A549 (cell line): ENCODE measurements at regions not wholly inside any gene's neighbourhood (a gene's known extent, or its start where the extent isn't known, plus 50 kb on each side); places are given as distances from the start of the nearest gene placed in this dataset.

Experiments used
- ATAC-seq, 2 experiments: fragments of 200-7000 bp in 1 of 2; fragments of >200 bp in 1 of 2; cut with Nextera tagmentation in 1 of 2; cut with Tn5 transposase in 1 of 2; 3 replicates each; pipeline versions ENCODE4 v1.8.0 to v1.9.1; 2018 to 2020; ENCODE audit warnings: mild to moderate bottlenecking in 1 of 2, moderate library complexity in 1 of 2
- CTCF ChIA-PET: fragments of 300-600 bp; sonication (Branson Sonifier 250); formaldehyde crosslinking; extraction: SDS; loops from one replicate; lab custom pipeline; 2021; ENCODE audit warnings: antibody characterized with exemption, inconsistent platforms; lab: Yijun Ruan, JAX
- POLR2A ChIA-PET: fragments of 350-600 bp; formaldehyde crosslinking; extraction: SDS; loops from one replicate; lab custom pipeline; 2021; ENCODE audit warnings: antibody characterized with exemption, inconsistent platforms; lab: Yijun Ruan, JAX
- DNase-seq, 2 experiments: peaks; one replicate each; pipeline versions ENCODE4 v3.0.0 to v3.0.0-alpha.2; 2011 to 2016; ENCODE audit warnings: low read depth in 1 of 2, low spot score in 1 of 2
- FAIRE-seq: peaks from 2 replicates; lab custom pipeline; 2011; peaks lifted over from hg19 to GRCh38; lab: Jason Lieb, UNC
- H3K27ac ChIP-seq, 2 experiments: fragments of >200 bp; sonication (Bioruptor Twin); formaldehyde crosslinking; 3 replicates each; pipeline ENCODE4 v1.5.1; 2016 to 2017
- H3K4me1 ChIP-seq: fragments of >200 bp; sonication (Bioruptor Twin); formaldehyde crosslinking; 3 replicates; pipeline ENCODE4 v1.6.1; 2016
- H3K4me2 ChIP-seq: fragments of >200 bp; sonication (Bioruptor Twin); formaldehyde crosslinking; 3 replicates; pipeline ENCODE4 v1.6.1; 2016
- H3K4me3 ChIP-seq: fragments of >200 bp; sonication (Bioruptor Twin); formaldehyde crosslinking; 3 replicates; pipeline ENCODE4 v1.5.1; 2016
- H3K9me3 ChIP-seq: fragments of >200 bp; sonication (Bioruptor Twin); formaldehyde crosslinking; 3 replicates; pipeline ENCODE4 v1.6.1; 2016
- BCL3 ChIP-seq: fragments of >200 bp; sonication (Bioruptor Twin); formaldehyde crosslinking; IDR thresholded peaks from 3 replicates; pipeline ENCODE4 v1.6.1; 2016
- BHLHE40 ChIP-seq: IDR thresholded peaks from 2 replicates; pipeline ENCODE4 v1.6.1; 2012; ENCODE audit warnings: low read depth, low read length, inconsistent platforms
- CBX2 ChIP-seq: fragments of 200-600 bp; sonication (generic); IDR thresholded peaks from 2 replicates; pipeline ENCODE4 v1.6.1; 2016; ENCODE audit warnings: low read depth, mild to moderate bottlenecking, borderline replicate concordance
- CEBPB ChIP-seq, 2 experiments: fragments of >200 bp in 1 of 2; sonication (Bioruptor Twin) in 1 of 2; formaldehyde crosslinking in 1 of 2; IDR thresholded peaks; 2 replicates each; pipeline ENCODE4 v1.6.1; 2012 to 2016
- CHD2 ChIP-seq: fragments of 150-350 bp; IDR thresholded peaks from 2 replicates; pipeline ENCODE4 v1.6.1; 2014; ENCODE audit warnings: low read length; ENCODE audit not compliant: partially characterized antibody
- CHD4 ChIP-seq: fragments of 200-600 bp; sonication (generic); IDR thresholded peaks from 2 replicates; pipeline ENCODE4 v1.6.1; 2016; ENCODE audit warnings: antibody characterized with exemption, mild to moderate bottlenecking, borderline replicate concordance
- CTCF ChIP-seq: fragments of >200 bp; sonication (Bioruptor Twin); formaldehyde crosslinking; IDR thresholded peaks from 3 replicates; pipeline ENCODE4 v1.5.1; 2016
- EHF ChIP-seq: fragments of 250-450 bp; sonication (Bioruptor Pico); IDR thresholded peaks from 2 replicates; pipeline ENCODE4 v1.5.0; 2020; ENCODE audit warnings: mild to moderate bottlenecking
- EHMT2 ChIP-seq: fragments of 200-600 bp; sonication (generic); IDR thresholded peaks from 2 replicates; pipeline ENCODE4 v1.6.1; 2016; ENCODE audit warnings: antibody characterized with exemption, low read depth, mild to moderate bottlenecking, moderate library complexity
- FOSB ChIP-seq: fragments of 250-450 bp; sonication (Bioruptor Pico); IDR thresholded peaks from 2 replicates; pipeline ENCODE4 v1.5.0; 2020; ENCODE audit warnings: mild to moderate bottlenecking, moderate library complexity
- FOSL2 ChIP-seq, 2 experiments: fragments of 450-650 bp in 1 of 2; fragments of >200 bp in 1 of 2; sonication (Bioruptor Twin) in 1 of 2; formaldehyde crosslinking; IDR thresholded peaks; 2 replicates each; pipeline versions ENCODE4 v1.5.0 to v1.6.1; 2016 to 2020; ENCODE audit warnings: mild to moderate bottlenecking in 1 of 2, moderate library complexity in 1 of 2
- FOXS1 ChIP-seq: fragments of 250-450 bp; sonication (Bioruptor Pico); IDR thresholded peaks from 2 replicates; pipeline ENCODE4 v1.5.0; 2020; ENCODE audit warnings: mild to moderate bottlenecking, moderate library complexity
- GATA3 ChIP-seq: IDR thresholded peaks from 2 replicates; pipeline ENCODE4 v1.6.1; 2012; ENCODE audit warnings: borderline replicate concordance
- HDAC2 ChIP-seq: fragments of 200-600 bp; sonication (generic); IDR thresholded peaks from 2 replicates; pipeline ENCODE4 v1.6.1; 2016
- HES2 ChIP-seq: fragments of >200 bp; sonication (Bioruptor Twin); formaldehyde crosslinking; IDR thresholded peaks from 2 replicates; pipeline ENCODE4 v1.6.1; 2016
- HEYL ChIP-seq: fragments of 250-450 bp; sonication (Bioruptor Pico); IDR thresholded peaks from 2 replicates; pipeline ENCODE4 v1.8.0; 2021; ENCODE audit warnings: mild to moderate bottlenecking, moderate library complexity
- HOXB13 ChIP-seq: fragments of 250-450 bp; sonication (Bioruptor Pico); IDR thresholded peaks from 2 replicates; pipeline ENCODE4 v1.5.0; 2020; ENCODE audit warnings: low read depth, mild to moderate bottlenecking, moderate library complexity
- HOXB5 ChIP-seq: fragments of 250-450 bp; sonication (Bioruptor Pico); IDR thresholded peaks from 2 replicates; pipeline ENCODE4 v1.5.0; 2020; ENCODE audit warnings: mild to moderate bottlenecking, moderate library complexity
- JUN ChIP-seq, 2 experiments: fragments of >200 bp; sonication (Bioruptor Twin); formaldehyde crosslinking; IDR thresholded peaks; 2 replicates in 1 of 2; 3 replicates in 1 of 2; pipeline ENCODE4 v1.6.1; 2016 to 2017
- JUNB ChIP-seq: fragments of >200 bp; sonication (Bioruptor Twin); formaldehyde crosslinking; IDR thresholded peaks from 2 replicates; pipeline ENCODE4 v1.6.1; 2016
- KDM5A ChIP-seq: fragments of 200-600 bp; sonication (generic); IDR thresholded peaks from 2 replicates; pipeline ENCODE4 v1.6.1; 2016; ENCODE audit warnings: antibody characterized with exemption, mild to moderate bottlenecking
- MAZ ChIP-seq: fragments of 150-350 bp; IDR thresholded peaks from 2 replicates; pipeline ENCODE4 v1.6.1; 2014; ENCODE audit warnings: antibody characterized with exemption, low read depth, low read length, borderline replicate concordance
- MYC ChIP-seq: IDR thresholded peaks from 2 replicates; pipeline ENCODE4 v1.6.1; 2012; ENCODE audit warnings: mild to moderate bottlenecking, inconsistent platforms, low read length, improper control_type of control experiment, borderline replicate concordance
- NPAS2 ChIP-seq: fragments of 250-450 bp; sonication (Bioruptor Pico); IDR thresholded peaks from 2 replicates; pipeline ENCODE4 v1.8.0; 2022; ENCODE audit warnings: mild to moderate bottlenecking, moderate library complexity, borderline replicate concordance
- NR3C1 ChIP-seq: fragments of >200 bp; sonication (Bioruptor Twin); formaldehyde crosslinking; IDR thresholded peaks from 3 replicates; pipeline ENCODE4 v1.6.1; 2017
- PHF8 ChIP-seq: fragments of 200-600 bp; sonication (generic); IDR thresholded peaks from 2 replicates; pipeline ENCODE4 v1.6.1; 2016; ENCODE audit warnings: low read depth, mild to moderate bottlenecking, antibody characterized with exemption, moderate library complexity, borderline replicate concordance
- POLR2A ChIP-seq: IDR thresholded peaks from 2 replicates; pipeline ENCODE4 v1.6.1; 2012; ENCODE audit warnings: mild to moderate bottlenecking, low read length
- POLR2AphosphoS2 ChIP-seq: conservative IDR thresholded peaks from 2 replicates; pipeline ENCODE4 v1.6.1; 2012; ENCODE audit warnings: low read length, improper control_type of control experiment, inconsistent platforms
- RAD21 ChIP-seq, 2 experiments: fragments of >200 bp in 1 of 2; sonication (Bioruptor Twin) in 1 of 2; formaldehyde crosslinking in 1 of 2; IDR thresholded peaks in 1 of 2; conservative IDR thresholded peaks in 1 of 2; 2 replicates in 1 of 2; 3 replicates in 1 of 2; pipeline ENCODE4 v1.6.1; 2012 to 2018; ENCODE audit warnings: inconsistent platforms in 1 of 2
- SMC3 ChIP-seq: fragments of >200 bp; sonication (Bioruptor Twin); formaldehyde crosslinking; IDR thresholded peaks from 3 replicates; pipeline ENCODE4 v1.6.1; 2018; ENCODE audit warnings: inconsistent platforms
- SREBF2 ChIP-seq: fragments of 450-650 bp; IDR thresholded peaks from 2 replicates; pipeline ENCODE4 v1.6.1; 2014; ENCODE audit warnings: mild to moderate bottlenecking, moderate library complexity
- TP53 ChIP-seq: fragments of 250-450 bp; sonication (Bioruptor Pico); IDR thresholded peaks from 2 replicates; pipeline ENCODE4 v1.5.0; 2021; ENCODE audit warnings: mild to moderate bottlenecking, moderate library complexity
- ZC3H11A ChIP-seq: fragments of 450-650 bp; IDR thresholded peaks from 2 replicates; pipeline ENCODE4 v1.6.1; 2014; ENCODE audit warnings: antibody characterized with exemption, mild to moderate bottlenecking
- ZFP36 ChIP-seq: fragments of 450-650 bp; IDR thresholded peaks from 2 replicates; pipeline ENCODE4 v1.6.1; 2014; ENCODE audit warnings: borderline replicate concordance; ENCODE audit not compliant: partially characterized antibody
- ZNF302 ChIP-seq: fragments of 250-450 bp; sonication (Bioruptor Pico); IDR thresholded peaks from 2 replicates; pipeline ENCODE4 v1.9.0; 2021; ENCODE audit warnings: inconsistent platforms, mild to moderate bottlenecking, moderate library complexity
- WGBS: methylation state at CpG from one replicate; pipeline ENCODE4 v1.1.6; 2017; ENCODE audit errors: missing lambda C conversion rate; 5-methylcytosine and 5-hydroxymethylcytosine counted together

GRCh38 chr13:21999666-22000065, 328.8 kb downstream of the FGF9 start (continued):
- TF ChIP-seq KDM5A (no peak), RAD21 (conservative IDR thresholded peaks at IDR 0.05 in 1 of 2, IDR thresholded peaks at IDR 0.05 in 1 of 2) (no peak), CEBPB (IDR thresholded peaks at IDR 0.05) (no peak), HES2 (no peak)

GRCh38 chr13:22000191-22000590, 329.3 kb downstream of the FGF9 start:
- no peaks in the 10 kb centered on the region for H3K9me3 ChIP-seq
- no peak overlapping the region for H3K4me2 ChIP-seq
- H3K4me1 ChIP-seq: no peaks in the 10 kb centered on the region
- whole genome bisulfite sequencing: 29% methylated on average over 12 of the region's 12 CpGs
- H3K27ac ChIP-seq: no peak overlapping the region
- no peak for ATAC-seq
- FAIRE-seq: no peak
- no peak overlapping the region for H3K4me3 ChIP-seq
- POLR2A ChIA-PET: no interaction called here
- CTCF ChIA-PET: no interaction called here
- DNase-seq: no peak
- TF ChIP-seq CBX2 (no peak), FOSL2 (IDR thresholded peaks at IDR 0.05) (no peak), FOSL2 (CRISPR knock-in tag; IDR thresholded peaks at IDR 0.05) (no peak), CEBPB (IDR thresholded peaks at IDR 0.05) (no peak), FOXS1 (CRISPR knock-in tag) (no peak), MAZ (no peak), HEYL (no peak), NPAS2 (CRISPR knock-in tag) (no peak), HDAC2 (no peak), GATA3 (no peak), ZNF302 (CRISPR knock-in tag) (no peak), NR3C1 (no peak), JUN (IDR thresholded peaks at IDR 0.05) (no peak), EHF (CRISPR knock-in tag) (no peak), ZFP36 (no peak), FOSB (CRISPR knock-in tag) (no peak), SREBF2 (no peak), ZC3H11A (no peak), HES2 (no peak), BCL3 (no peak)
- TF ChIP-seq, all 56 proteins: peak for 0

- Histone ChIP-seq H3K4me3 (no peak overlapping the region), H3K4me1 (no peaks in the 10 kb centered on the region), H3K4me2 (no peak overlapping the region), H3K27ac (no peak overlapping the region), H3K9me3 (no peaks in the 10 kb centered on the region)
- POLR2A ChIA-PET: no interaction called here
- DNase-seq: no peak
- no peak for TF ChIP-seq NPAS2 (CRISPR knock-in tag)
- TF ChIP-seq POLR2A: no peak
- no peak for TF ChIP-seq HOXB5 (CRISPR knock-in tag)
- no peak for TF ChIP-seq ZFP36
- no peak for TF ChIP-seq JUN (IDR thresholded peaks at IDR 0.05)
- no peak for TF ChIP-seq SREBF2
- no peak for TF ChIP-seq JUNB
- no peak for TF ChIP-seq TP53 (CRISPR knock-in tag)
- no peak for TF ChIP-seq MYC
- TF ChIP-seq EHMT2: no peak
- no peak for TF ChIP-seq ZNF302 (CRISPR knock-in tag)
- TF ChIP-seq SMC3: no peak
- TF ChIP-seq PHF8: no peak
- TF ChIP-seq CHD4: no peak
- no peak for TF ChIP-seq HOXB13 (CRISPR knock-in tag)
- no peak for TF ChIP-seq BHLHE40
- no peak for TF ChIP-seq POLR2AphosphoS2
- no peak for TF ChIP-seq CHD2
- no peak for TF ChIP-seq CTCF
- no peak for FAIRE-seq
- CTCF ChIA-PET: interaction anchor here (0.6 kb wide), 1 partner anchor 32 kb away, joined by 3 read pairs; no protein-coding TSS in a partner anchor
- 68% methylated on average over 5 of the region's 9 CpGs for WGBS
- no peak for ATAC-seq
Observed at GRCh38 chr13:22001336-22001735, 330.5 kb downstream of the FGF9 start.
